ENCODE measurements at regions not wholly inside any gene's neighbourhood (a gene's known extent, or its start where the extent isn't known, plus 50 kb on each side); places are given as distances from the start of the nearest gene placed in this dataset.
"Not testable (repeated sequence)": the region's sequence is repeated elsewhere in the genome, so short reads cannot be mapped to it uniquely, and the experiment has no call there.

DNA sequence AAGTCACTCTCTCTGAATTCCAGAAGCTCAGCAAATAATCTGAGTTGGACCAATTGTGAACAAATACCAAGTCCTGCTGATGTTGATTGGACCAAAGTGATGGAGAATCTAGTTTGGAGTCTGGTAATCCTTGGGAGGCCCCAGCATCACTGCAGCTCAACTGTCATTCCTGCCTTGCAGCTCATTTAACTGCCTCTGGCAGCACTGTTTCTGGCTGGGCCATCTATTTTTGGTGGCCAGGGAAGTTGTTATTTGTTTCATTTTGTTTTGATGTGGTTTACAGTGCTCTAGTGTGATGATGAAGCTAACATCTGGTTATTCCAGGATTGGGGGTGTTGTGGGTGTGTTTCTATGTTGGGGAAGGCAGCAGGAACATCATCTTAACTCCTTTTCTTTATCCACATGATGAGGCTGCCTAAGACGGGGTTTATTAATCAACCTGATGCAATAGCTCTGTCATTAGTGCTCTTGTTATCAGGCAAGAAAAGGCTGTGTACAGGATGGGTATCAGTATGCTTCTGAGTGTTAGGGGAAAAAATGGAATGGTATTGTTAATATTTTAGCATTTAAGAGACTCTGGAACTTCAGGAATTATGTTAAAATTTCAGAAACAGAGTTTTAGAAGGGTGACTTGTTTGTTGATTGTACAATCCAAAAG, 91.7 kb upstream of the SEC22B start:
- H3K4me1 Mint-ChIP-seq; H3K36me3 Mint-ChIP-seq (ENCODE audit: low read depth); H3K27me3 Mint-ChIP-seq; H3K4me3 Mint-ChIP-seq; intact Hi-C loops (cut with micrococcal nuclease); H3K27ac Mint-ChIP-seq; H3K9me3 Mint-ChIP-seq: not testable (repeated sequence)
- DNase-seq: peak; percentile 31

DNA sequence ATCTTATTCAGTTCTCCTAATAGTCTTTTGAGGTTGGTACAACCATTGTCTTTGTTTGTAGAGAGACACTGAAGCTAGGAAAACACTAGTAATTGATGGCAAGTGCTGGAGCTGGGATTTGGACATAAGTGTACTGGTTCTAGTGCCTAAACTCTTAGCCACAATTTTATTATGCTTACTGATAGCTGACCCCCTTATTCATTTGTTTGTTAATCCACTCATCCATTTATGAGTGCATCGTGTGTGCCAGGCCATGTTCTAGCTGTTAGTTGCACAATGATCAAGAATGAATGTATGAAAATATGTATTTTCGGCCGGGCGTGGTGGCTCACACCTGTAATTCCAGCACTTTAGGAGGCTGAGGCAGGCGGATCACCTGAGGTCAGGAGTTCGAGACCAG, 88.2 kb upstream of the SEC22B start:
- H3K27me3 Mint-ChIP-seq; H3K4me1 Mint-ChIP-seq; H3K27ac Mint-ChIP-seq; H3K4me3 Mint-ChIP-seq; intact Hi-C loops (cut with micrococcal nuclease); H3K9me3 Mint-ChIP-seq; DNase-seq; H3K36me3 Mint-ChIP-seq (ENCODE audit: low read depth): not testable (repeated sequence)

DNA sequence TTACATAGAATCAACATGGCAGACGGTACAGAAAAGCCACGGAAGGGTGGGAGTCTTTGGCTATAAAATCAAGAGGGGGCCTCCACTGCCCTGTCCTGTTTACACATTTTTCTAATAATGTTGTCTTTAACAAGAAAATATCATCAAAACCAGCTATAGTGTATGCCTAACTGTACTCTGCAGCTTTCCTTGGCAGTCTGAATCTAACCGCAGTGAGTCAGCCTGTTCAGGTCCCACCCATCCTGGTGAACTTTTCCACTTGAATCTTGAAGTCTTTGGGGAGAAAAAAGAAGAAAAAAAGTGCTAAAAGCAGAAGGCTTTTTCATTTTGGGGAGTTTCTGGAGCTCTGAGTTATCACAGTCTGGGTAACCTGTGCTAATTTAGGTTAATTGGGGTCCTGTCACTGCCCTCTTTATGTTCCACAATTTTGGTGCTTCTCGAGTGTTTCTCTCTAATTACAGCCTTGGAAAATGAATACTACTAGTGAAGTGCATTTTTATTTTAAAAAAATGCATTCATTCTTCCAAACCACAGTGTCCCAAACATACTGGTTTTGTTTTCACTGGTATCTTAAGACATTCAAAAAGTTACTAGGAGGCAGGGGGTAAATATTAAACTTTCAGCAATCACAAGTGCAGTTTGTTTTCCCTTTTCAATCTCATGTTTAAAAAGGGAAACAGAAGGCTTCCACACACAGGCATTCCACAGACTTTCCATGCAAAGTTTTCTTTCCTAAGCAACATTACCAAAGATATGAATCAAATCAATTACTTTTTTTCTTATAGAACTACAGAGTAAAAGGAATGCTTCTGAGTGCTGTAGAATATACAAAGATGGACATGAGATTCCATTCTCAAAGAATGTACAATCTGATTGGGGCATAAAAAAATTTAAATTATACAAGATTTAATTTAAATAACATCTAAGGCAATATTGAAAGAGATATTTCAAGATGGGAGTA, 86.8 kb upstream of the SEC22B start:
- H3K4me1 Mint-ChIP-seq; DNase-seq; H3K27ac Mint-ChIP-seq; intact Hi-C loops (cut with micrococcal nuclease); H3K9me3 Mint-ChIP-seq; H3K36me3 Mint-ChIP-seq (ENCODE audit: low read depth); H3K4me3 Mint-ChIP-seq; H3K27me3 Mint-ChIP-seq: not testable (repeated sequence)

DNA sequence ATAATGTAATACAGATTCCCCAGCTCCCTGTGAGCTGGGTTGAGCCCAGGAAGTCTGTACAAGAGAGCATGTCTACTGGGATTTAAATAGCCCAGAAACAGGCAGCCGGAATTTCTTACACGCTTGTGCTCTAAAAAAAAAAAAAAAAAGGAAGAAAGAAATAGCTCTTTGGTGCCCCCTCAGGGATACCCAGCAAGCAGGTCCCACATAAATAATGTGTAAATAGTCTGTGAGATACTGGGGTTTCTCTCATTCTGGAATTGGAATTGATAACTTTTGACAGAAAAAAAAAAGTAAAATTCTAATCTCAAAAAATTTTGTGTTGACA, 81.4 kb upstream of the SEC22B start:
- H3K36me3 Mint-ChIP-seq (ENCODE audit: low read depth); H3K9me3 Mint-ChIP-seq; H3K27ac Mint-ChIP-seq; H3K4me1 Mint-ChIP-seq; intact Hi-C loops (cut with micrococcal nuclease); H3K4me3 Mint-ChIP-seq; H3K27me3 Mint-ChIP-seq: not testable (repeated sequence)
- DNase-seq: peak; percentile 10

DNA sequence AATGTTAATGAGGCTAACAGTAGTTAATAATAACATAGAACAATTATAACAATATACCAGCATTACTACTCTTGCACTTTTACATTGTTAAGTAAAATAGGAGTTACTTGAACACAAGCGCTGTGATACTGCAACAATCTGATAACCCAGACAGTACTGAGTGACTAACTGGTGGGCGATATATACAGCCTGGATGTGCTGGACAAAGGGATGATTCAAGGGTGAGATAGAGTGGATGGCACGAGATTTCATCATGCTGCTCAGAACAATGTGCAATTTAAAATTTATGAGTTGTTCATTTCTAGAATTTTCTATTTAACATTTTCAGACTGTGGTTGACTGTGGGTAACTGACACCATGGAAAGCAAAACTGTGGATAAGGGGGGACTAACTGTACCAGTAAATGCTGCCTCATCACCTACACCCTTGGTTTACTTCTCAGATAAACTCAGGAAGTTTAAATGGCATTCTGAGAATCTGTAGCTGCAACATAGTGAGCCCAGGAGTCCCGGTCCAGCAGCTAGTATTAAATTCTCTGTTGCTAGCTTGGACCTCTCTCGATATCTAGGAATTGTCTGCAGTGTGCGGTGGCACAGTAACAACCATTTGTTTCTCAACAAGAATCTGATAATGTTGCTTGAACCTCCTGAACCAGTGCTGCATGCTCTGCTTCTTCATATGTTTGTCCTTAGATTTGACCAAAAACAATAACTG, 80.9 kb upstream of the SEC22B start:
- H3K27me3 Mint-ChIP-seq; H3K36me3 Mint-ChIP-seq (ENCODE audit: low read depth); intact Hi-C loops (cut with micrococcal nuclease); H3K27ac Mint-ChIP-seq; H3K4me1 Mint-ChIP-seq; H3K9me3 Mint-ChIP-seq; H3K4me3 Mint-ChIP-seq; DNase-seq: not testable (repeated sequence)

DNA sequence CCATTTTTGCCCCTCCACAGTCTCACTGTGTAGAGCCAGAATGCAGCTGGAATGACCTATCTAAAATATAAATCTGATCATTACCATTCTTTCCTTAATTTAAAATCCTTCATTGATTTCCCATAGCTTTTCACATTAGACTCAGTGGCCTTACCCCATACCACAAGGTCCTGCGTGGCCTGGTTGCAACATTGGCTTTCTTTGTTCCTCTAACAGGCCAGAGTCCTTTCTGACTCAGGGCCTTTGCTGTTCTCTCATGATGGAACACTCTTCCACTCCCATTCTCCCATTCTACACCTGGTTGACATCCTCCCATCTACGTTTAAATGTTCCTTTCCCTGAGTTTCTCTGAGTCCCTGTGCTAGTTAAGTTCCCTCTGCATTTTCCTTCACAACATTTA, 74.4 kb upstream of the SEC22B start:
- H3K4me3 Mint-ChIP-seq; H3K4me1 Mint-ChIP-seq; DNase-seq; intact Hi-C loops (cut with micrococcal nuclease); H3K27ac Mint-ChIP-seq; H3K9me3 Mint-ChIP-seq; H3K36me3 Mint-ChIP-seq (ENCODE audit: low read depth); H3K27me3 Mint-ChIP-seq: not testable (repeated sequence)

DNA sequence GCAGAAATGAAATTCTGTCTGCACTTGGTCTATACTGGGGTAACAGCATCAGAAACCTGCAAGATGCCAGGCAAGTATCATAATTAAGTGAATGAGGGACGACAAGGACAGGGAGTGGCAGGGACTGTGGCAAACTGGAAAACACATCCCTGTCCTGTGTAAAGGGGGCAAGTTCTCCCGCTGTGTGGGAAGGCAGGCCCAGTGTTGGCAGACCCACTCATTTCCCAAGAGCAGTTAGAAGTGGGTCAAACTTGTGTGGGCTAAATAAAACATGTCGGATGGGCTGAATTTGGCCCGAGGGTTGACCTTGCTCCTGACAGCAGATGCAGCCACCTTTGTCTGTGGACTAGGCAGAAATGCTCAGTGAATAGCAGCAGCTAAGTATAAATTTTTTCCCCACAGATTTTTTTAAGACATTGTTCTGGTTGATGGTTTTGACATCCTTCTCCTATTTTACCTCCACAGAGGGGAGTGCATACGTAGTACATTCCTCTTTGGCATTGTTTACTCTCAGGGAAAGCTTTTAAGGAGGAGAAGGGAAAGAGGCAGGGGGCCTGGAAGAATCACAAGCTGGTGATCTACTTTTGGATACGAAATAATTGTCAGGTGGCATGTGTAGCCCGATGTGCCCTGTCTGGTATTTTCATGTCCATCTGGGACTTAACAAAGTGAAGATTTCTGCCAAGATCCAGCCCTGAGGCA, 72.6 kb upstream of the SEC22B start:
- H3K9me3 Mint-ChIP-seq; intact Hi-C loops (cut with micrococcal nuclease): not testable (repeated sequence)

DNA sequence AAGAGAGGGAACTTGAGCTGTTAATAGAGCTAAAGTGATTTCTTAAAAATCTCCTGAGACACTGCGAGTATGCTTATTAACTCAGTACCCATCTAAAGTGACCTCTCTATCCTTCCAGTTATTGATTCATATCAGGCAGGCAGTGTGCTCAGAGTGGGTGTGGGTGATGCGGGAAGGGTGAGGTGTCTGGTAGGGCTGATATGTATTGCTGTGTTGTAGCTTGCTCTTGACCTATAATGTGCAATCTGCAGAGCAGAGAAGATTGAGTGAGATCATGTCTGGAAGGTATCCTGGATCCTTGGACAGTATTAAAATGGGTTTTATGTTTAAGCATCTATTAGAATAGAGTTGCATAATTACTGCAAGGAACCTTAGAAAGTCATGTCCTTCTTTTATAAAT, 71.9 kb upstream of the SEC22B start:
- H3K27ac Mint-ChIP-seq; H3K9me3 Mint-ChIP-seq; H3K27me3 Mint-ChIP-seq; H3K36me3 Mint-ChIP-seq (ENCODE audit: low read depth); DNase-seq; intact Hi-C loops (cut with micrococcal nuclease); H3K4me1 Mint-ChIP-seq; H3K4me3 Mint-ChIP-seq: not testable (repeated sequence)

More for the DNA sequence above, 72.6 kb upstream of the SEC22B start:
- DNase-seq; H3K4me3 Mint-ChIP-seq; H3K27me3 Mint-ChIP-seq; H3K36me3 Mint-ChIP-seq (ENCODE audit: low read depth); H3K4me1 Mint-ChIP-seq; H3K27ac Mint-ChIP-seq: not testable (repeated sequence)

DNA sequence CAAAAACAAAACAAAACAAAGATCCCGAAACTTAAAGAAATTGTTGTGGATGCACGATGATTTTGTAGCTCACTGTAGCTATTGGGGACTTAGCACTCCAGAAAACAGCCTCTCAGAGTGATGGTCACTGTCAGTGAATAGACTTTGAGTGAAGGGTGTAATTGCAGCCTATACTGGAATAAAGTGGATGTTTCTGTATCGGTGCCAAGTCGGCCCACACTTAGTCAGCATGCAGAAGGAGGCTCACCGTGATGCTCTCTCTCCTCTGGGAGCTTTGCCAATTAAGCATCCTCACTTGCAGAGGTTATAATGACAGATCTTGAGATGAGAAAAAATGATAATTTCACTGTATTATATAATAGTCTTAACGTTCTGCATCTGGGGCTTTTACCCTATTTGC, 67.5 kb upstream of the SEC22B start:
- H3K27ac Mint-ChIP-seq; intact Hi-C loops (cut with micrococcal nuclease); H3K27me3 Mint-ChIP-seq; H3K4me3 Mint-ChIP-seq; DNase-seq; H3K9me3 Mint-ChIP-seq; H3K36me3 Mint-ChIP-seq (ENCODE audit: low read depth); H3K4me1 Mint-ChIP-seq: not testable (repeated sequence)

DNA sequence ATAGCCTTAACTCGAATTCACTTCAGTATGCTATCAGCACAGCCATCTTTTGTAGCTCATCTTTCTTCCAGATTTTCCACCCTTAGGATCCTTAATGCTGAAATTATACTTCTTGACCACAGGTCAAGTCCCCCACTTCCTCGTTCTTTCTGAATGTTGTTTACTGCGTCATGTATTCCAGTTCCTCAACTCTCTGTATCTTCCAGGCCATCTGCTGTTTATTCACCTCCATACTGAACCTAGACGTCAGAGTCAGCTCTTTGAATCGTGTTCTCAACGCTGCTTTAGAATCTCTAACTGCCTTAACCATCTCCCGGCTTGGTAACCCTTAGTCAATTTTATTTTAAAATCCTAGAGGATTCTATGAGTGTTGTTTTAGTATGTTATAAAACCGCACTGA, 66.3 kb upstream of the SEC22B start:
- intact Hi-C loops (cut with micrococcal nuclease); H3K27ac Mint-ChIP-seq; H3K36me3 Mint-ChIP-seq (ENCODE audit: low read depth); H3K9me3 Mint-ChIP-seq; DNase-seq; H3K4me3 Mint-ChIP-seq; H3K27me3 Mint-ChIP-seq; H3K4me1 Mint-ChIP-seq: not testable (repeated sequence)

DNA sequence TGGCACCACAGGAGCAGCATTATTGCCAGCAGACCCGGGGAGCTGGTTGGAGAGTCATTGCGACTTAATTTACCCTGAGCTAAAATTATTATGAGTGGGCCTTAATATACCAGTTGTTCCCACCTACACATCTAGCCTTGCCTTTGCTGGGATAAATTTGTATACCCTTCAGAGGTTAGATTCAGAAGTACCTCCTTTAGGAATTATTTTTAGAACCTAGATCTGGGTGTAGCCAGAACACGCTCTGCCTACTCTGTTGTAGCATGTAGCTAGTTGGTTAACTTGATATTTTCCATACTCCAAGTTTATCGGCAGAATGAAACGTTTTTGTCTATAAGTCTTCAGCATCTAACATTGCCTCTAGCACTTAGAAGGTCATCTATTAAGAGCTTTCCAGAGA, 65.5 kb upstream of the SEC22B start:
- H3K9me3 Mint-ChIP-seq; H3K4me3 Mint-ChIP-seq; H3K27me3 Mint-ChIP-seq; H3K36me3 Mint-ChIP-seq (ENCODE audit: low read depth); DNase-seq; H3K27ac Mint-ChIP-seq; H3K4me1 Mint-ChIP-seq; intact Hi-C loops (cut with micrococcal nuclease): not testable (repeated sequence)

DNA sequence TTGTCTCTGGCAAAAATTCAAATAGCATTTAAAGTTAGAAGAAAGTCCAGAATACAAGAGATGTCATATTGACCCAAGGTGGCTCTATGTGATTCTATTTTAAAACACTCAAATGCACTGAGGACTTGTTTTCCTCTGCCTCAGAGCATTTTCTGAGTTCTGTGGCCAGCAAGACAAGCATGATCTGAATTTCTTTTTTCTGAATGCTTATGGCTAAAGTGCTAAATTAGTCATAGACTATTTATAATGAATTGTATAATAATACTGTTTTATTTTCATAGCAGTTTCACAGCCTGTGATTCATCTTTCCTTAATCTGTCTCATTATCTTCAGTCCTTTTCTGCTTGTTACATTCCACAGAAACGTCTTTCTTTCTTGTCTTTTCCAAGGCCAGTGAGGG, 63.9 kb upstream of the SEC22B start:
- H3K36me3 Mint-ChIP-seq (ENCODE audit: low read depth); H3K27ac Mint-ChIP-seq; H3K4me1 Mint-ChIP-seq; H3K9me3 Mint-ChIP-seq; intact Hi-C loops (cut with micrococcal nuclease); H3K4me3 Mint-ChIP-seq; DNase-seq; H3K27me3 Mint-ChIP-seq: not testable (repeated sequence)

DNA sequence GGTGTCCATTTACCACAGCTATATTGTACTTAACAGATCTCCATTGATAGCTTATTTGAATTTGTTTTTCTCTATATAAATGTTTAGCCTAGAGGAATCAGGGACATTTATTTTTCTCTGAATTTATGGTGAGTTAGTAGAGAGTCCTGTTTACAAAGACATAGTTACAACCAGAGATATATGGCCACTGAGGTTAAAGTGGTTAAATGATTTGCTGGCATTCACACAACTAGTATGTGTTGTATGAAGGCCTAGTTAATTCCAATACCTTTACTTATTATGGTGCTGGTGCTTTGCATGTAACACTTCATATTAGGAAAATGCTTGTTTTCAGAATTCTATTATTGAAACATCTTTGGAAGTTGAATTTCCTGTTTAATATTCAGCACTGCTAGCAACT, 63.0 kb upstream of the SEC22B start:
- not testable (repeated sequence) for DNase-seq, H3K27ac Mint-ChIP-seq

DNA sequence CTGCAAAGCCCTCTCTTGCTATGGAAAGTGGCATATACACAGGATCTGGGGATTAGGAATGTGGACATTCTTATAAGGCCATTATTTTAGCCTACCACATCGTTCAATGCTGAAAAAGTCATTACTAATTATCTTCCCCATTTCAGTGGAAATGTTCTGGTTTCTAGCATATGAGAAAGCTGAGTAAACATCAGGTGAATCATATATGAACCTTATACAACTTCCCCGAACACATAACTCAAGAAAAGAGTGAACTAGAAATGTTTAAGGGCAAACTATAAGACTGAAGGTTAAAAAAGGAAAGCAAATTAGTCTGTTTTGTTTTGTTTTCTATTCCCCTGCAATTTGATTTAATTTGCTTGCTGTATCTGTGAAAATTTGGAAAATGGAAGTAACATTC, 62.5 kb upstream of the SEC22B start:
- H3K4me3 Mint-ChIP-seq; H3K27me3 Mint-ChIP-seq; DNase-seq; H3K4me1 Mint-ChIP-seq; H3K27ac Mint-ChIP-seq; intact Hi-C loops (cut with micrococcal nuclease); H3K36me3 Mint-ChIP-seq (ENCODE audit: low read depth); H3K9me3 Mint-ChIP-seq: not testable (repeated sequence)

More for the DNA sequence above, 63.0 kb upstream of the SEC22B start:
- intact Hi-C loops (cut with micrococcal nuclease); H3K36me3 Mint-ChIP-seq (ENCODE audit: low read depth); H3K4me3 Mint-ChIP-seq; H3K4me1 Mint-ChIP-seq; H3K9me3 Mint-ChIP-seq; H3K27me3 Mint-ChIP-seq: not testable (repeated sequence)
